Astrocyte of the spinal cord (primary cell): ENCODE measurements at regions not wholly inside any gene's neighbourhood (a gene's known extent, or its start where the extent isn't known, plus 50 kb on each side); places are given as distances from the start of the nearest gene placed in this dataset.

ENCODE experiments used
- DNase-seq: peaks from one replicate; pipeline ENCODE4 v3.0.0; 2011; ENCODE audit warnings: low read depth, low spot score
- H3K4me3 ChIP-seq: 2 replicates; pipeline ENCODE4 v1.5.1; 2011; ENCODE audit warnings: low read depth, mild to moderate bottlenecking, low read length, moderate library complexity
- in situ Hi-C: cut with HindIII; loops from 2 replicates; pipeline ENCODE4 v1.10.0; 2017; ENCODE audit warnings: low sequenced_read_pairs
- TF ChIP-seq, protein P1 (sequence below): IDR thresholded peaks from 2 replicates; pipeline ENCODE4 v1.5.1; 2012; ENCODE audit warnings: low read depth, mild to moderate bottlenecking, low read length, inconsistent platforms

GRCh38 chr12:131349397-131350127 lies 361.3 kb upstream of the SFSWAP start:
- TF ChIP-seq, protein P1, sequence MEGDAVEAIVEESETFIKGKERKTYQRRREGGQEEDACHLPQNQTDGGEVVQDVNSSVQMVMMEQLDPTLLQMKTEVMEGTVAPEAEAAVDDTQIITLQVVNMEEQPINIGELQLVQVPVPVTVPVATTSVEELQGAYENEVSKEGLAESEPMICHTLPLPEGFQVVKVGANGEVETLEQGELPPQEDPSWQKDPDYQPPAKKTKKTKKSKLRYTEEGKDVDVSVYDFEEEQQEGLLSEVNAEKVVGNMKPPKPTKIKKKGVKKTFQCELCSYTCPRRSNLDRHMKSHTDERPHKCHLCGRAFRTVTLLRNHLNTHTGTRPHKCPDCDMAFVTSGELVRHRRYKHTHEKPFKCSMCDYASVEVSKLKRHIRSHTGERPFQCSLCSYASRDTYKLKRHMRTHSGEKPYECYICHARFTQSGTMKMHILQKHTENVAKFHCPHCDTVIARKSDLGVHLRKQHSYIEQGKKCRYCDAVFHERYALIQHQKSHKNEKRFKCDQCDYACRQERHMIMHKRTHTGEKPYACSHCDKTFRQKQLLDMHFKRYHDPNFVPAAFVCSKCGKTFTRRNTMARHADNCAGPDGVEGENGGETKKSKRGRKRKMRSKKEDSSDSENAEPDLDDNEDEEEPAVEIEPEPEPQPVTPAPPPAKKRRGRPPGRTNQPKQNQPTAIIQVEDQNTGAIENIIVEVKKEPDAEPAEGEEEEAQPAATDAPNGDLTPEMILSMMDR, result no peak
- no peak for DNase-seq
- in situ Hi-C loops, result no loop called here
- H3K4me3 ChIP-seq, result no peak overlapping the region

GRCh38 chr12:131350943-131351318 lies 360.0 kb upstream of the SFSWAP start:
- in situ Hi-C loops, result no loop called here
- DNase-seq, result no peak
- H3K4me3 ChIP-seq, result no peak overlapping the region
- TF ChIP-seq, protein P1, result no peak

DNA sequence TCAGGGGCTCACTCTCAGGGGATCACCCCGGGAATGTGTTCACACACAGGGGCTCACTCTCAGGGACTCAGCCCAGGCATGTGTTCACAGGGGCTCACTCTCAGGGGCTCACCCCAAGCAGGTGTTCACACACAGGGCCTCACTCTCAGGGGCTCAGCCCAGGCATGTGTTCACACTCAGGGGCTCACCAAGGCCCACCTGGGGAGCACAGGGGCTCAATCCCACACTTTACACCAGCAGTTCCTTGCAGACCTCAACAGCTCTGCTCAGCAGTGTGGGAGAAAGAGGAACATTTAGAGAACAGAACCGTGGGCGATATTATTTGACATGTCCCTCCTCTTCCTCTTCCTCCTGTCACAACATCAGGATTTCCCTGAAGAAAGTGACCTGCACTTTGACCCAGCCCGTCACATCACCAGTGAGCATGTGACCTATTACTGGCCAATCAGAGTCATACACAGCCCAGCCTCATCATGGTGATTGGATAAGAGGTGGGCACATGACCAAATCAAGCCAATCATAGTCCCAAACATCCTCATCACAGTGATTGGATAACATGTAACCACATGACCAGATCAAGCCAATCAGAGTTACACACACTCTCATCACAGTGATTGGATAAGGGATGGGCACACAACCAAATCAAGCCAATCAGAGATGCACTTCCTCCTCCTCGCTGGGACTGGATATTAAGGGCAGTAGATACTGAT lies 359.4 kb upstream of the SFSWAP start:
- TF ChIP-seq, protein P1, result no peak
- no peak overlapping the region for H3K4me3 ChIP-seq
- in situ Hi-C loops, result no loop called here
- no peak for DNase-seq

DNA sequence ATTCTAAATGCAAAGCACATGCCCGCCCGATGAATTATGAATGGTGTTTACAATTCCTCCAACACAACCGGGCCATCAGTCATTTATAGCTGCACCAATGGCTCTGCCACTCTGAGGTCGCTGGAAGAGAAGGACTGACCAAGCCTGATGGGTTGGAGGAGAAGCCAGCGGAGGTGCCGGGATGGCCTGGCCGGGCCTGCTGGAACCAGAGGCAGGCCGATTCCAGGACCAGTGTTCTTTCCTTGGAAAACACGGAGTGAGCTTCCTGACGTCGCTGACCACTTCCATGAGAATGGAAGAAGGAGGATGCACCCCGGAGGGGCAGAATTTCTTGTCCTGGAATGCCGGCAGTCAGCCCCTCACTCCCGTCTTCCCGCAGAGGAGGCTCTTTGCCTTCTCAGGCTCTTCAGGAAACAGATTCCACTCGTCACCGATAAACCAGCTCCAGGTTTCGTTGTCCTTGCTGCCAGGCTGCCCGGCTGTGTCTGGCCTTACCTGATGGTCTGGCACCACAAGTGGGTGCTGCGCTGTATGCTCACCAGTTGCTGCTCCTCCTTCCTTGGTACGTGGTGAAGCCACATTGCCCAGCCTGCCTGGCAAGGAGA lies 358.5 kb upstream of the SFSWAP start:
- TF ChIP-seq, protein P1, result no peak
- no peak for DNase-seq
- in situ Hi-C loops, result no loop called here
- no peak overlapping the region for H3K4me3 ChIP-seq

DNA sequence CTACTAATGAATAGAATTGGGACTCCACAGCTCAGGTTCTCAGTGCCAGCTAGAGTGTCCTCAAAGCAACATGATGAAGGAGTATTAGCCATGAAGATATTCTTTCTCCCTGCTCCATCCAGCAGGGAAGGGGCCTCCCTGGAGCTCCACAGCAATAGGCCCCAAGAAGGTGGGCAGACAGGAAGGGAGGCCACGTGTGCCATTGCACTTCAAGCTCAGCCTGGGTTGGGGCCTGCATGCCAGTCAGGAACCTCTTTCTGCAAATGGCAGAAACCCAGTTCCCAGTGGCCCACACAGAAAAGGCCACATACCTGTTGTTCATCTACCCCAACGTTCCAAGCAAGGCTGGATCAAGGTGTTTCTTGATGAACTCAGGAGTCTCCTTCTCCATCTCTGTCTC lies 357.5 kb upstream of the SFSWAP start:
- in situ Hi-C loops, result no loop called here

GRCh38 chr12:131353826-131354225 lies 357.1 kb upstream of the SFSWAP start:
- TF ChIP-seq, protein P1, result no peak
- DNase-seq, result no peak
- in situ Hi-C loops, result no loop called here
- no peak overlapping the region for H3K4me3 ChIP-seq

More for the DNA sequence above, 357.5 kb upstream of the SFSWAP start:
- TF ChIP-seq, protein P1, result no peak
- DNase-seq, result no peak
- no peak overlapping the region for H3K4me3 ChIP-seq
